ENCODE measurements at regions not wholly inside any gene's neighbourhood (a gene's known extent, or its start where the extent isn't known, plus 50 kb on each side); places are given as distances from the start of the nearest gene placed in this dataset.
A peak's percentile ranks its signal among the peaks of the same experiment; 100 is the strongest.

- Mint-ChIP-seq H3K4me3 (no peak overlapping the region), H3K9me3 (peaks cover 0 to 4% of the 10 kb centered on the region in 2 donors), H3K4me1 (ENCODE audit: low read depth in 2 of 2) (peaks cover 0 to 1% of the 10 kb centered on the region in 2 donors), H3K27me3 (no peaks in the 10 kb centered on the region), H3K36me3 (ENCODE audit: insufficient read depth) (no peaks in the 10 kb centered on the region), H3K27ac (no peak overlapping the region)
- no peak for DNase-seq
- peak; percentile 21 for ATAC-seq (replicated peaks)
These were observed 663.6 kb upstream of the ZNF608 start for GRCh38 chr5:125409861-125410536.

GRCh38 chr5:125410537-125411070, 664.2 kb upstream of the ZNF608 start:
- no peak for DNase-seq
- Mint-ChIP-seq H3K9me3 (peaks cover 0 to 4% of the 10 kb centered on the region in 2 donors), H3K27me3 (no peaks in the 10 kb centered on the region)

GRCh38 chr5:125411071-125411743, 664.8 kb upstream of the ZNF608 start:
- no peak for DNase-seq
- H3K4me3 Mint-ChIP-seq: no peak overlapping the region
- peaks cover 0 to 1% of the 10 kb centered on the region in 2 donors for H3K4me1 Mint-ChIP-seq (ENCODE audit: low read depth in 2 of 2)
- no peak overlapping the region for H3K27ac Mint-ChIP-seq
- peaks cover 0 to 4% of the 10 kb centered on the region in 2 donors for H3K9me3 Mint-ChIP-seq
- H3K27me3 Mint-ChIP-seq: no peaks in the 10 kb centered on the region
- no peaks in the 10 kb centered on the region for H3K36me3 Mint-ChIP-seq (ENCODE audit: insufficient read depth)
- no peak for ATAC-seq (replicated peaks)

More at GRCh38 chr5:125410537-125411070, 664.2 kb upstream of the ZNF608 start:
- H3K36me3 Mint-ChIP-seq (ENCODE audit: insufficient read depth): no peaks in the 10 kb centered on the region
- no peak overlapping the region for H3K27ac Mint-ChIP-seq
- H3K4me3 Mint-ChIP-seq: no peak overlapping the region
- ATAC-seq (replicated peaks): no peak
- peaks cover 0 to 1% of the 10 kb centered on the region in 2 donors for H3K4me1 Mint-ChIP-seq (ENCODE audit: low read depth in 2 of 2)

- Mint-ChIP-seq H3K27me3 (no peaks in the 10 kb centered on the region), H3K36me3 (ENCODE audit: insufficient read depth) (no peaks in the 10 kb centered on the region), H3K4me1 (ENCODE audit: low read depth in 2 of 2) (peaks cover 0 to 1% of the 10 kb centered on the region in 2 donors), H3K27ac (no peak overlapping the region), H3K9me3 (peaks cover 0 to 4% of the 10 kb centered on the region in 2 donors), H3K4me3 (no peak overlapping the region)
- ATAC-seq (replicated peaks) (no peak), DNase-seq (no peak)
These were observed 665.5 kb upstream of the ZNF608 start for GRCh38 chr5:125411744-125412560.

- DNase-seq (no peak), ATAC-seq (replicated peaks) (peak; percentile 49)
- H3K36me3 Mint-ChIP-seq (ENCODE audit: insufficient read depth): no peaks in the 10 kb centered on the region
- H3K27me3 Mint-ChIP-seq: no peaks in the 10 kb centered on the region
- H3K4me3 Mint-ChIP-seq: no peak overlapping the region
- H3K27ac Mint-ChIP-seq: no peak overlapping the region
- peaks cover 0 to 4% of the 10 kb centered on the region in 2 donors for H3K9me3 Mint-ChIP-seq
- H3K4me1 Mint-ChIP-seq (ENCODE audit: low read depth in 2 of 2): peaks cover 0 to 1% of the 10 kb centered on the region in 2 donors
These were observed 666.4 kb upstream of the ZNF608 start for GRCh38 chr5:125412561-125413495.

DNA sequence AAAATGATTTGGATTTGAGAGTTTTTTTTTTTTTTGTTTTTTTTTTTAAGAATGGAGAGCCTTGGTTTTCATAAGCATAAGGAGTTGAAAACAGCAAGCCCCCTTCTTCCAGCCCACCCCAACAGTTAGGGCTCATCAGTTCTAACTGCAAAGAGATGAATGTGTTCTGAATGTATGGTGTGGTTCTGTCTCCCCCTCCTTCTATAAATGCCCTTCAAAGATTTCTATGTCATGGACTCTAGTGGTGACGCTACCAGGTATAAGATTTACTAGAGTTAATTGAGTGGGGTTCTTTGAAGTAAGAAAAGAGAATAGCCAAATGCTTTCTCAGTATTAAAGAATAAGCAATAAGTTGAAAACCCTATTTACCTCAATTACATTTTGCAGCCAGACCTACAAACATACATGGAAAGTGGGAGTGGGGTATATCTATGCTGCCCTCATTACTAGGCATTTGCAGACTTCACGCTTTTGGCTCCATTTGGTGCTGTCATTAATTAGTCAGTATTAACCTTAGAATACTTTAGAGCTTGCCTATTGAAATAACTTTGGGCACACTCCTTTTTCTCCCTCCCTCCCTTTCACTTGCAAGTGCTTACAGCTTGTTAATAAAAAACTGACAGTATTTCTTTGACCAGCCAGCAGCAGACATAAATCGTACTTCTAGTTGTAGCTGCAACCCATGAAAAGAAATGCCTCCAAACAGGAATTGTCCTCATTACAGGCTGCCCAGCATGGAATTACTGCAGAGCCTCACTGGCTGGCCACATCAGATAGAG, 667.2 kb upstream of the ZNF608 start:
- no peak overlapping the region for H3K4me3 Mint-ChIP-seq
- H3K4me1 Mint-ChIP-seq (ENCODE audit: low read depth in 2 of 2): peaks cover 0 to under 1% of the 10 kb centered on the region in 2 donors
- DNase-seq: no peak
- no peak overlapping the region for H3K27ac Mint-ChIP-seq
- ATAC-seq (replicated peaks): no peak
- H3K27me3 Mint-ChIP-seq: no peaks in the 10 kb centered on the region
- no peaks in the 10 kb centered on the region for H3K36me3 Mint-ChIP-seq (ENCODE audit: insufficient read depth)
- peaks cover 0 to 4% of the 10 kb centered on the region in 2 donors for H3K9me3 Mint-ChIP-seq

GRCh38 chr5:125415126-125415525, 668.7 kb upstream of the ZNF608 start:
- DNase-seq (no peak), ATAC-seq (replicated peaks) (no peak)
- Mint-ChIP-seq H3K4me3 (no peak overlapping the region), H3K27ac (no peak overlapping the region), H3K36me3 (ENCODE audit: insufficient read depth) (no peaks in the 10 kb centered on the region), H3K27me3 (no peaks in the 10 kb centered on the region), H3K9me3 (peaks cover 0 to 3% of the 10 kb centered on the region in 2 donors), H3K4me1 (ENCODE audit: low read depth in 2 of 2) (no peaks in the 10 kb centered on the region)

DNA sequence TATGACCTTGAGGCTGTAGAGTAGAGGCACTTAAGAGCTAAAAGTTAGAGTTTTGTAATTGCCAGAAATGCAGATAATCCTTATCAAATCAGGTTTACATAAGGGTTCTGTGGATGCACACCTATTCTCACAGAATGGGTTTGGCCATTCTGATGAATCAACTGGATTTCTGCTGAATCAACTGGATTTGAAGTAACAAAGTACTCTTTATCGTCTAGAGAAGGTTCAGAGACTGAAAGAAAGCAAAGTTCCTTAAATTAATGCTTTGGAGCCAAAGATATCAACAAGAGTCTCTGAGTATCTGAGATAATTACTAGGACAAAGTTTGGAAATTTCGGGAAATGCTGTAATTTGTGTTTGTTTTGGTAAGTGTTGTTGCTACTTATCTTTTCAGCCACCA, 669.6 kb upstream of the ZNF608 start:
- DNase-seq (no peak), ATAC-seq (replicated peaks) (no peak)
- H3K27me3 Mint-ChIP-seq: no peaks in the 10 kb centered on the region
- H3K36me3 Mint-ChIP-seq (ENCODE audit: insufficient read depth): no peaks in the 10 kb centered on the region
- no peaks in the 10 kb centered on the region for H3K4me1 Mint-ChIP-seq (ENCODE audit: low read depth in 2 of 2)
- H3K4me3 Mint-ChIP-seq: no peak overlapping the region
- H3K27ac Mint-ChIP-seq: no peak overlapping the region
- H3K9me3 Mint-ChIP-seq: peaks cover 0 to 3% of the 10 kb centered on the region in 2 donors

DNA sequence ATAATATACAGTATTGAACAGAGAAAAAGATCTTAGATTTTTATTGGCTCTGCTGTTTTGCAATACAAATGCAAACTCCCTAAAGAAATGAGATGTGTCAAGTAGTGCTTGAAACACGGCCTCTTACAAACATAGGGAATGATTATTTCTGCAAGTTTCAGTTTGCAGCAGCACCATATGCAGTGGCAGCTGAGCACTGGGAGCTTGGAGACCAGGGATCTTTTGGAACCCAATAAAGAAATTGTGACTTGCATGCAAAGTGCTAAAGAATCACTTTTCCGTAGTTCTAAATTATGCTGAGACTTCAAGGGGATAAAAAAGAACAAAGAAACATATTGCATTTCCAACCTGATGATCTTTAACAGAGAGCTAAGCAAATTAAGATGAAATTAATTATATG, 674.6 kb upstream of the ZNF608 start:
- H3K4me1 Mint-ChIP-seq (ENCODE audit: low read depth in 2 of 2): no peaks in the 10 kb centered on the region
- H3K9me3 Mint-ChIP-seq: peaks cover 3 to 9% of the 10 kb centered on the region in 2 donors
- no peak for DNase-seq
- H3K36me3 Mint-ChIP-seq (ENCODE audit: insufficient read depth): no peaks in the 10 kb centered on the region
- H3K4me3 Mint-ChIP-seq: no peak overlapping the region
- H3K27me3 Mint-ChIP-seq: no peaks in the 10 kb centered on the region
- ATAC-seq (replicated peaks): no peak
- H3K27ac Mint-ChIP-seq: no peak overlapping the region

DNA sequence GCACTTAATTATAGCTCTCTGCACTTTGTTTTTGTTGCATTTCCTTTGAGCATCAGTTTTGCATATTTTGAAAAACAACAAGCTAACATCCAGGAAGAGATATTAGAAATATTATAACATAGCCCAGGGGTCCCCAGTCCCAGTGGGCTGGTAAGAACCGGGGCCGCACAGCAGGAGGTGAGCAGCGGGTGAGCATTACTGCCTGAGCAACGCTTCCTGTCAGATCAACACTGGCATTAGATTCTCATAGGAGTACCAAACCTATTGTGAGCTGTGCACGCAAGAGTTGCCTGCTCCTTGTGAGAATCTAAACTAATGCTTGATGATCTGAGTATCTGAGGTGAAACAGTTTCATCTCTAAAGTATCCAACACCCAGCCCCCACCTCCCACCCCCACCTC, 675.9 kb upstream of the ZNF608 start:
- Mint-ChIP-seq H3K4me1 (ENCODE audit: low read depth in 2 of 2) (no peaks in the 10 kb centered on the region), H3K9me3 (peaks cover 6 to 14% of the 10 kb centered on the region in 2 donors), H3K27ac (no peak overlapping the region), H3K27me3 (no peaks in the 10 kb centered on the region), H3K4me3 (no peak overlapping the region), H3K36me3 (ENCODE audit: insufficient read depth) (no peaks in the 10 kb centered on the region)
- DNase-seq: no peak
- ATAC-seq (replicated peaks): no peak

- Mint-ChIP-seq H3K9me3 (peaks cover 3 to 20% of the 10 kb centered on the region in 2 donors), H3K4me3 (no peak overlapping the region), H3K27ac (no peak overlapping the region), H3K36me3 (ENCODE audit: insufficient read depth) (no peaks in the 10 kb centered on the region), H3K27me3 (no peaks in the 10 kb centered on the region), H3K4me1 (ENCODE audit: low read depth in 2 of 2) (no peaks in the 10 kb centered on the region)
- ATAC-seq (replicated peaks): no peak
- no peak for DNase-seq
These were observed 678.1 kb upstream of the ZNF608 start for GRCh38 chr5:125424402-125425141.

All from effector memory CD8-positive, alpha-beta T cell (primary cell).